GM18502 (cell line): ENCODE measurements at regions not wholly inside any gene's neighbourhood (a gene's known extent, or its start where the extent isn't known, plus 50 kb on each side); places are given as distances from the start of the nearest gene placed in this dataset.

Experiments used
- ATAC-seq: cut with Tn5 transposase; IDR thresholded peaks from one replicate; pipeline ENCODE4 v1.9.1; 2021; ENCODE audit warnings: mild to moderate bottlenecking; ENCODE audit not compliant: unreplicated experiment, poor library complexity

GRCh38 chr18:78619854-78620253, 359.8 kb upstream of the SALL3 start:
- no peak for ATAC-seq

GRCh38 chr18:78620326-78620725, 359.3 kb upstream of the SALL3 start:
- no peak for ATAC-seq

- no peak for ATAC-seq
Measured at GRCh38 chr18:78621141-78621755, 358.4 kb upstream of the SALL3 start.

DNA sequence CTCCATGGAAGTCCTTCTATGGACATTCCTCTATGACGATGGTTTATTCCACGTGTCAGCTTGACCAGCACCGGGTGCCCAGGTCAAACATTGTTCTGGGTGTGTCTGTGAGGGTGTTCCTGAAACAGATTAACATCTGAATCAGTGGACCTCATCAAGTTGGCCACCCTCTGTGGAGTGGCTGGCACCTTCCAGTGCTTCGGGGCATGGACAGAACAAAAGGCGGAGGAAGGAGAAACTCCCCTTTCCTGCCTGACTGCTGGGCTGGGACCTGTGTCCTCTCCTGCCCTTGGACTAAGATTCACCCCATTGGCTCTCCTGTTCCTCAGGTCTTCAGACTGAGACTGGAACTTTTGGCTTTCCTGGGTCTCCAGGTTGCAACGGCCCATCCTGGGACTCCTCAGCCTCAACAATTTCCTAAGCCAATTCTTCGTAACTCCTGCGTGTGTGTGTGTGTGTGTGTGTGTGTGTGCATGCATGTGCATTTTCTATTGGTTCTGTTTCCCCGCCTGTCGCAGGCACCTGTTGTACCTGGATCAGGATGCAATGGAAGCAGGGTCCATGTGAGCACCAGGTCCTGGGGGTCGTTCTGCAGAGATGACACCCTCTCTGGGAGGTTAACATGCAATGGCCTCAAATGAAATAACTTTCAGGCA, 357.2 kb upstream of the SALL3 start:
- ATAC-seq, result no peak

GRCh38 chr18:78622907-78623541, 356.6 kb upstream of the SALL3 start:
- ATAC-seq, result no peak

- ATAC-seq, result no peak
Measured at GRCh38 chr18:78624646-78625279, 354.9 kb upstream of the SALL3 start.

- ATAC-seq, result no peak
Measured at GRCh38 chr18:78625847-78626246, 353.8 kb upstream of the SALL3 start.

- no peak for ATAC-seq
Measured at GRCh38 chr18:78627551-78628346, 351.9 kb upstream of the SALL3 start.

DNA sequence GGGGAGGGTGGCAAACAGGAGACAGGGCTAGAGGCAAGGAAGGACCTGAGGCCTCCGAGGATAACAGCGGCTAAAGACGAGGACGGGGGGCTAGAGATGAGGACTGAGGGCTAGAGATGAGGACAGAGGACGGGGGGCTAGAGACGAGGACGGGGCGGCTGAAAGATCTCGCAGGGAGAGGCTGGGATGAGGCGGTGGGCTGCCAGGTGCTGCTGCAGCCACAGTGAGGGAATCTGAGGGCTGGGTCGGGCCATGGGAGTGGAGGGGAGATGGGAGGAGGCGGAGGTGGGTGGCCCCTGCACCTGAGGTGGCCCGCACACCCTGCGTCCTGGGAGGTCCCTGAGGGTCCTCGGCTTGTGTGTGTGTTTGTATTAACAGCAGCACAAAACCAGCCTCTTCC, 350.2 kb upstream of the SALL3 start:
- no peak for ATAC-seq

DNA sequence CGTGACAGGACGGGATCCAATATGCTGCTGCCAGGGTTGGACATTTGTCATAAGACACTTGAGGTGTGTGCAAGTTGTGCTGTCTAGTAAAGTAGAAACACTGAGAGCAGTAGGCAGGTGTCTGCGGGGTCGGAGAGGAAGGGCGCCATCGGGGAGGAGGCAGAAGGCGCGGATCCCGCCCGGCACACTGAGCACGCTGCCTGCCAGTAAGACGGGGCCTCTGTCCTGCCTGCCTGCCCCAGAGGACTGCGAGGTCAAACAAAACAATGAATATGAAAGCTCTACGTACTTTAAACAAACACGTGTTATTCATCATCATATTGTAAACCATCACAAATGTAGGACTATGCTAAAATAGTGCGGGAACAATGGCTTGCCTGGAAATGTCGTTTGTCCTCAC, 349.3 kb upstream of the SALL3 start:
- ATAC-seq, result no peak

- no peak for ATAC-seq
Measured at GRCh38 chr18:78630981-78631510, 348.6 kb upstream of the SALL3 start.

GRCh38 chr18:78632111-78632541, 347.5 kb upstream of the SALL3 start:
- ATAC-seq, result no peak

DNA sequence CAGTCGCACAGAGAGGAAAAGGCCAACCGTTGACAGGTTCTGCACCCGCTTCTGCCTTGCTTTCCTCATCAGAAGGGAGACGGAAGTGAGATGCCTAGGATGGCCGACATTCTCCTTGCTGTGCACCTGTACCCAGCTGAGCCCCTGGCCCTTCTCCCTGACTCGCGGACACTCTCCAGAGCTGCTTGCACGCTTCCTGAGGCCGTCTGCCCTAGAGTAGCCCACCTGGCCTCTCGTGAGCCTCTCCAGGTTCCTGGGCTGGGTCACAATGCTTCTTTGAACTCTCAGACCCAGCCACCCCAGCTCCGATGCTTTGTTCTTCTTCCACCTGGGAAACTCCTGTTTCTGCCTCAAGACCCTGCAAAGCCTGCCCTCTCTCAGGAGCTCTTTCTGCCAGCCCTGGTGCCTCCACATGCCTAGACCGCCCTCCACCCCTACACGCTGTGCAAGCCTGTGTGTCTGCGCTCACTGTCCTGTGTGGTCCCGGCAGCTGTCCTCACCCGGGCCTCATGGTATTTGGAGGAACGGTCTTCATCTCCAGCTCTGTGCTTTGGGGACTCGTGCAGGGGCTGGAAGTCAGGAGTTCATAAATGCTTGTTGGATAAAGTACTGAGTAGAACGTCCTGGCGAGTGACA, 345.4 kb upstream of the SALL3 start:
- no peak for ATAC-seq

DNA sequence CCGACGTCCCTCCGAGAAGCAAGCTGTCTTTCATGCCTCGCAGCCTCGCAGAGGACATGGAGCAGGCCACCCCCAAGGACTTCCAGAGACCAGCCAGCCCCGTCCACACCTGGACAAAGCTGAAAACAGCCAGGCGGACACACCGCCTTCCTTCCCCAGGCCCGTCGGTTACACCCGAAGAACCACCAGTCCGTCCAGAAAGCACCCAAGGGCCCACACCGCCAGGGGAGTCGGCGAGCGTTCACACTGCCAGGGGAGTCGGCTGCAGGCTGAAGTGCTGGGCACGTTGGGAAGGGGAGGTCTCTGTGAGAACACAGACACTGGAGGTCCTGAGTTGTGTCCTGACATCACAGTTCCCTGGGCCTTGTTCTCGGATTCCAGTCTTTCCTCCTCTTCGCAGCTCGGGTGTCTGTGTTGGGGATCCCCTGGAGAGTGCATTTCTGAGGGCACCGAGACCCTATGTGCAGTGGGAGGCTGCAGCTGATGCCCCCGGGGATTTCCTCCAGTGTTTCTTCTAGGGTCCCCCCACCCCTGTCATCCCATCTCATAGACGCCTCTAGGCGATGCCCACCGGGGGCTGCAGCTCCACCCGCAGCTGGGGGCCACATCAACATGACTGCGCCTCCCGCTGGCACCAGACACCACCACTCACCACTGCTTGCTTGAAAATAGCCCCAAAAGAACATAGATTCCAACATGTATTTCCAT, 344.4 kb upstream of the SALL3 start:
- no peak for ATAC-seq

GRCh38 chr18:78636260-78636659, 343.4 kb upstream of the SALL3 start:
- ATAC-seq, result no peak

GRCh38 chr18:78637442-78638402, 341.9 kb upstream of the SALL3 start:
- ATAC-seq, result no peak

DNA sequence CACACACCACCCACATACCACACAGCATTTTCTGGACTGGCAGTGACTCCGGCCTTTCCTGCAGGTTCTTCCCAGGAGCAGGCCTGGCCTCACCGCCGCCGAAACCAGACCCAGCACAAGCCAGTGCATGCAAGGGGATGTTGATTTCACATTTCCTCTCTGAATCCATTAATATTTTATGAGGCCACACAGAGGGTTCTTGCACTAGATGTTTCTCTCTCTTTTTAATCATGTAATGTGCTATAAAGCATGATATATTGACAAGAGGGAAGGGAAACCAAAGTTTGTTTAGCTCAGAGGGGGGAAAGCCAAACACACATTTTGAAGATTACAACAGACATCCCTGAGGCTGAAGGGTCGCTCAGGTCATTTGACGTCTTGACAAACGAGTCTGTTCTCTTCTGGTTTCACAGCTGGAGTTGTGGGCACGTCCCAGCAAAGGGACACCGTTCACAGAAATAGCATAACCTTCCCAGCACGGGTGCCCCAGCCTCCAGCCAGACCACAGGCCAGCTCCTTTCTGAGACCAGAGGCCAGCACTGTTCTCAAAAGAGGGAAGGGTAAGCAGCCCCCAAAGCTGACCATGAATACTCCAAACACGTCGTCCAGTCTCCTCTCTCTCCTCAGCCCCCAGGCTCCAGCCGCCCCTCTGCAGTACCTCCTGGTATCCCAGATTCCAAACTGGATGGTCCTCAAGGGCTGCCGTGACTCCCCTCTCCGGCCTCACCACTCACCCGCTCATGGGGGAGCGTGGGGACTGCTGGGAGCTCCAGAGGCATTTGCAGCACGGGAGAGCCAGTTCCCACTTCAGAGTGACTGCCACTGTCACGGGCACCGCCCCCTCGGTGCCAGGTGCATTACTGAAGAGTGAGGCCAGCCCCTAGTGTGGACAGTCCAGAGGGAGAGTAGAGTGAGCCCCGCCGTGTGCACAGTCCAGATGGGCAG, 340.3 kb upstream of the SALL3 start:
- ATAC-seq, result no peak
